Fibroblast of lung (primary cell): ENCODE measurements at regions not wholly inside any gene's neighbourhood (a gene's known extent, or its start where the extent isn't known, plus 50 kb on each side); places are given as distances from the start of the nearest gene placed in this dataset.

Experiments used
- CTCF ChIP-seq, 2 donors: IDR thresholded peaks in 1 of 2; conservative IDR thresholded peaks in 1 of 2; 1 replicate in 1 of 2; 2 replicates in 1 of 2; pipeline ENCODE4 v1.5.1; 2011 to 2012; ENCODE audit warnings: low read length in 2 of 2, control low read depth in 1 of 2, inconsistent platforms in 1 of 2, low read depth in 1 of 2, mild to moderate bottlenecking in 1 of 2
- EZH2 ChIP-seq: IDR thresholded peaks from 2 replicates; pipeline ENCODE4 v1.5.1; 2012; ENCODE audit warnings: low read length, control low read depth, mild to moderate bottlenecking; ENCODE audit errors: missing control alignments

- TF ChIP-seq CTCF (conservative IDR thresholded peaks at IDR 0.05 in 1 of 2, IDR thresholded peaks at IDR 0.05 in 1 of 2; ENCODE audit: low read depth in 1 of 2, low read length in 2 of 2) (no peak), EZH2 (no peak)
These were observed 147.5 kb upstream of the SLC39A10 start for GRCh38 chr2:195509551-195509950.
